ENCODE measurements at regions not wholly inside any gene's neighbourhood (a gene's known extent, or its start where the extent isn't known, plus 50 kb on each side); places are given as distances from the start of the nearest gene placed in this dataset.

GRCh38 chr2:220163486-220163885 is 536.1 kb downstream of the SLC4A3 start:
- Histone ChIP-seq H3K4me1 (ENCODE audit: control insufficient read depth, insufficient read depth, low read length) (no peaks in the 10 kb centered on the region), H3K27ac (ENCODE audit: low read depth, low read length) (no peak overlapping the region), H3K27me3 (ENCODE audit: control insufficient read depth, insufficient read depth, low read length) (no peaks in the 10 kb centered on the region), H3K36me3 (ENCODE audit: control insufficient read depth, insufficient read depth, low read length) (no peaks in the 10 kb centered on the region), H3K4me3 (ENCODE audit: low read depth, low read length) (no peak overlapping the region), H3K9me3 (ENCODE audit: control insufficient read depth, insufficient read depth, low read length) (no peaks in the 10 kb centered on the region), H3K9ac (ENCODE audit: low read depth, low read length) (no peak overlapping the region)

- H3K27ac ChIP-seq (ENCODE audit: low read depth, low read length) = no peak overlapping the region
- no peaks in the 10 kb centered on the region for H3K27me3 ChIP-seq (ENCODE audit: control insufficient read depth, insufficient read depth, low read length)
- H3K4me1 ChIP-seq (ENCODE audit: control insufficient read depth, insufficient read depth, low read length) = no peaks in the 10 kb centered on the region
- H3K4me3 ChIP-seq (ENCODE audit: low read depth, low read length) = no peak overlapping the region
- no peaks in the 10 kb centered on the region for H3K36me3 ChIP-seq (ENCODE audit: control insufficient read depth, insufficient read depth, low read length)
- no peaks in the 10 kb centered on the region for H3K9me3 ChIP-seq (ENCODE audit: control insufficient read depth, insufficient read depth, low read length)
- H3K9ac ChIP-seq (ENCODE audit: low read depth, low read length) = no peak overlapping the region
Measured at GRCh38 chr2:220165401-220165800, 538.0 kb downstream of the SLC4A3 start.

- no peaks in the 10 kb centered on the region for H3K27me3 ChIP-seq (ENCODE audit: control insufficient read depth, insufficient read depth, low read length)
- H3K4me3 ChIP-seq (ENCODE audit: low read depth, low read length) = no peak overlapping the region
- H3K9me3 ChIP-seq (ENCODE audit: control insufficient read depth, insufficient read depth, low read length) = no peaks in the 10 kb centered on the region
- H3K36me3 ChIP-seq (ENCODE audit: control insufficient read depth, insufficient read depth, low read length) = no peaks in the 10 kb centered on the region
- H3K4me1 ChIP-seq (ENCODE audit: control insufficient read depth, insufficient read depth, low read length) = no peaks in the 10 kb centered on the region
- no peak overlapping the region for H3K27ac ChIP-seq (ENCODE audit: low read depth, low read length)
- no peak overlapping the region for H3K9ac ChIP-seq (ENCODE audit: low read depth, low read length)
Measured at GRCh38 chr2:220166616-220167015, 539.2 kb downstream of the SLC4A3 start.

- no peak overlapping the region for H3K4me3 ChIP-seq (ENCODE audit: low read depth, low read length)
- H3K27ac ChIP-seq (ENCODE audit: low read depth, low read length) = no peak overlapping the region
- no peaks in the 10 kb centered on the region for H3K36me3 ChIP-seq (ENCODE audit: control insufficient read depth, insufficient read depth, low read length)
- no peaks in the 10 kb centered on the region for H3K9me3 ChIP-seq (ENCODE audit: control insufficient read depth, insufficient read depth, low read length)
- H3K4me1 ChIP-seq (ENCODE audit: control insufficient read depth, insufficient read depth, low read length) = no peaks in the 10 kb centered on the region
- H3K9ac ChIP-seq (ENCODE audit: low read depth, low read length) = no peak overlapping the region
- H3K27me3 ChIP-seq (ENCODE audit: control insufficient read depth, insufficient read depth, low read length) = no peaks in the 10 kb centered on the region
Measured at GRCh38 chr2:220167956-220168355, 540.5 kb downstream of the SLC4A3 start.

GRCh38 chr2:220168891-220169546 is 541.6 kb downstream of the SLC4A3 start:
- Histone ChIP-seq H3K4me1 (ENCODE audit: control insufficient read depth, insufficient read depth, low read length) (no peaks in the 10 kb centered on the region), H3K27ac (ENCODE audit: low read depth, low read length) (no peak overlapping the region), H3K4me3 (ENCODE audit: low read depth, low read length) (no peak overlapping the region), H3K36me3 (ENCODE audit: control insufficient read depth, insufficient read depth, low read length) (no peaks in the 10 kb centered on the region), H3K9me3 (ENCODE audit: control insufficient read depth, insufficient read depth, low read length) (no peaks in the 10 kb centered on the region), H3K27me3 (ENCODE audit: control insufficient read depth, insufficient read depth, low read length) (no peaks in the 10 kb centered on the region), H3K9ac (ENCODE audit: low read depth, low read length) (no peak overlapping the region)

GRCh38 chr2:220174826-220175225 is 547.4 kb downstream of the SLC4A3 start:
- Histone ChIP-seq H3K27me3 (ENCODE audit: control insufficient read depth, insufficient read depth, low read length) (no peaks in the 10 kb centered on the region), H3K9ac (ENCODE audit: low read depth, low read length) (no peak overlapping the region), H3K27ac (ENCODE audit: low read depth, low read length) (no peak overlapping the region), H3K9me3 (ENCODE audit: control insufficient read depth, insufficient read depth, low read length) (no peaks in the 10 kb centered on the region), H3K36me3 (ENCODE audit: control insufficient read depth, insufficient read depth, low read length) (no peaks in the 10 kb centered on the region), H3K4me3 (ENCODE audit: low read depth, low read length) (no peak overlapping the region), H3K4me1 (ENCODE audit: control insufficient read depth, insufficient read depth, low read length) (no peaks in the 10 kb centered on the region)

- H3K4me3 ChIP-seq (ENCODE audit: low read depth, low read length) = no peak overlapping the region
- H3K27ac ChIP-seq (ENCODE audit: low read depth, low read length) = no peak overlapping the region
- H3K9me3 ChIP-seq (ENCODE audit: control insufficient read depth, insufficient read depth, low read length) = no peaks in the 10 kb centered on the region
- no peaks in the 10 kb centered on the region for H3K36me3 ChIP-seq (ENCODE audit: control insufficient read depth, insufficient read depth, low read length)
- no peaks in the 10 kb centered on the region for H3K4me1 ChIP-seq (ENCODE audit: control insufficient read depth, insufficient read depth, low read length)
- H3K9ac ChIP-seq (ENCODE audit: low read depth, low read length) = no peak overlapping the region
- H3K27me3 ChIP-seq (ENCODE audit: control insufficient read depth, insufficient read depth, low read length) = no peaks in the 10 kb centered on the region
Measured at GRCh38 chr2:220175967-220176366, 548.5 kb downstream of the SLC4A3 start.

- Histone ChIP-seq H3K4me3 (ENCODE audit: low read depth, low read length) (no peak overlapping the region), H3K4me1 (ENCODE audit: control insufficient read depth, insufficient read depth, low read length) (0 out of 2 replicates have a peak, but pooled peaks cover 3% of the 10 kb centered on the region), H3K36me3 (ENCODE audit: control insufficient read depth, insufficient read depth, low read length) (no peaks in the 10 kb centered on the region), H3K9ac (ENCODE audit: low read depth, low read length) (no peak overlapping the region), H3K27ac (ENCODE audit: low read depth, low read length) (no peak overlapping the region), H3K9me3 (ENCODE audit: control insufficient read depth, insufficient read depth, low read length) (no peaks in the 10 kb centered on the region), H3K27me3 (ENCODE audit: control insufficient read depth, insufficient read depth, low read length) (no peaks in the 10 kb centered on the region)
Measured at GRCh38 chr2:220178991-220179695, 551.7 kb downstream of the SLC4A3 start.

GRCh38 chr2:220181165-220181564 is 553.7 kb downstream of the SLC4A3 start:
- Histone ChIP-seq H3K9me3 (ENCODE audit: control insufficient read depth, insufficient read depth, low read length) (no peaks in the 10 kb centered on the region), H3K9ac (ENCODE audit: low read depth, low read length) (no peak overlapping the region), H3K36me3 (ENCODE audit: control insufficient read depth, insufficient read depth, low read length) (no peaks in the 10 kb centered on the region), H3K27me3 (ENCODE audit: control insufficient read depth, insufficient read depth, low read length) (no peaks in the 10 kb centered on the region), H3K27ac (ENCODE audit: low read depth, low read length) (no peak overlapping the region), H3K4me3 (ENCODE audit: low read depth, low read length) (no peak overlapping the region), H3K4me1 (ENCODE audit: control insufficient read depth, insufficient read depth, low read length) (0 out of 2 replicates have a peak, but pooled peaks cover 3% of the 10 kb centered on the region)

- no peaks in the 10 kb centered on the region for H3K36me3 ChIP-seq (ENCODE audit: control insufficient read depth, insufficient read depth, low read length)
- no peak overlapping the region for H3K9ac ChIP-seq (ENCODE audit: low read depth, low read length)
- H3K9me3 ChIP-seq (ENCODE audit: control insufficient read depth, insufficient read depth, low read length) = no peaks in the 10 kb centered on the region
- H3K27me3 ChIP-seq (ENCODE audit: control insufficient read depth, insufficient read depth, low read length) = no peaks in the 10 kb centered on the region
- H3K4me1 ChIP-seq (ENCODE audit: control insufficient read depth, insufficient read depth, low read length) = 0 out of 2 replicates have a peak, but pooled peaks cover 3% of the 10 kb centered on the region
- H3K4me3 ChIP-seq (ENCODE audit: low read depth, low read length) = no peak overlapping the region
- H3K27ac ChIP-seq (ENCODE audit: low read depth, low read length) = no peak overlapping the region
Measured at GRCh38 chr2:220182790-220183189, 555.4 kb downstream of the SLC4A3 start.

GRCh38 chr2:220185766-220186305 is 558.4 kb downstream of the SLC4A3 start:
- Histone ChIP-seq H3K27me3 (ENCODE audit: control insufficient read depth, insufficient read depth, low read length) (no peaks in the 10 kb centered on the region), H3K4me3 (ENCODE audit: low read depth, low read length) (no peak overlapping the region), H3K4me1 (ENCODE audit: control insufficient read depth, insufficient read depth, low read length) (0 out of 2 replicates have a peak, but pooled peaks cover 3% of the 10 kb centered on the region), H3K27ac (ENCODE audit: low read depth, low read length) (no peak overlapping the region), H3K9ac (ENCODE audit: low read depth, low read length) (no peak overlapping the region), H3K36me3 (ENCODE audit: control insufficient read depth, insufficient read depth, low read length) (no peaks in the 10 kb centered on the region), H3K9me3 (ENCODE audit: control insufficient read depth, insufficient read depth, low read length) (no peaks in the 10 kb centered on the region)

Data from HUES48 (cell line).